Ishikawa (cell line): ENCODE measurements at regions not wholly inside any gene's neighbourhood (a gene's known extent, or its start where the extent isn't known, plus 50 kb on each side); places are given as distances from the start of the nearest gene placed in this dataset.

Source experiments
- CEBPB ChIP-seq: IDR thresholded peaks from 2 replicates; pipeline ENCODE4 v1.6.1; 2012
- CREB1 ChIP-seq: IDR thresholded peaks from 2 replicates; pipeline ENCODE4 v1.6.1; 2012; ENCODE audit warnings: low read depth
- EGR1 ChIP-seq: IDR thresholded peaks from 2 replicates; pipeline ENCODE4 v1.6.1; 2012
- EP300 ChIP-seq: IDR thresholded peaks from 2 replicates; pipeline ENCODE4 v1.6.1; 2012; ENCODE audit warnings: borderline replicate concordance
- FOXM1 ChIP-seq: IDR thresholded peaks from 2 replicates; pipeline ENCODE4 v1.6.1; 2012; ENCODE audit warnings: low read depth, borderline replicate concordance
- MAX ChIP-seq: IDR thresholded peaks from 2 replicates; pipeline ENCODE4 v1.6.1; 2012
- NFIC ChIP-seq: IDR thresholded peaks from 2 replicates; pipeline ENCODE4 v1.6.1; 2012
- RAD21 ChIP-seq: IDR thresholded peaks from 2 replicates; pipeline ENCODE4 v1.6.1; 2012; ENCODE audit warnings: low read depth
- TAF1 ChIP-seq: IDR thresholded peaks from 2 replicates; pipeline ENCODE4 v1.6.1; 2012; ENCODE audit warnings: low read depth, mild to moderate bottlenecking
- TCF12 ChIP-seq: IDR thresholded peaks from 2 replicates; pipeline ENCODE4 v1.6.1; 2012; ENCODE audit warnings: low read depth
- TEAD4 ChIP-seq: IDR thresholded peaks from 2 replicates; pipeline ENCODE4 v1.6.1; 2012
- YY1 ChIP-seq: IDR thresholded peaks from 2 replicates; pipeline ENCODE4 v1.6.1; 2012; ENCODE audit warnings: low read depth
- ZBTB7A ChIP-seq: IDR thresholded peaks from 2 replicates; pipeline ENCODE4 v1.6.1; 2012; ENCODE audit warnings: low read depth
- TF ChIP-seq, protein P1 (sequence below): IDR thresholded peaks from 2 replicates; pipeline ENCODE4 v1.6.1; 2012
- TF ChIP-seq, protein P2 (sequence below): IDR thresholded peaks from 2 replicates; pipeline ENCODE4 v1.6.1; 2012; ENCODE audit warnings: low read depth, mild to moderate bottlenecking

DNA sequence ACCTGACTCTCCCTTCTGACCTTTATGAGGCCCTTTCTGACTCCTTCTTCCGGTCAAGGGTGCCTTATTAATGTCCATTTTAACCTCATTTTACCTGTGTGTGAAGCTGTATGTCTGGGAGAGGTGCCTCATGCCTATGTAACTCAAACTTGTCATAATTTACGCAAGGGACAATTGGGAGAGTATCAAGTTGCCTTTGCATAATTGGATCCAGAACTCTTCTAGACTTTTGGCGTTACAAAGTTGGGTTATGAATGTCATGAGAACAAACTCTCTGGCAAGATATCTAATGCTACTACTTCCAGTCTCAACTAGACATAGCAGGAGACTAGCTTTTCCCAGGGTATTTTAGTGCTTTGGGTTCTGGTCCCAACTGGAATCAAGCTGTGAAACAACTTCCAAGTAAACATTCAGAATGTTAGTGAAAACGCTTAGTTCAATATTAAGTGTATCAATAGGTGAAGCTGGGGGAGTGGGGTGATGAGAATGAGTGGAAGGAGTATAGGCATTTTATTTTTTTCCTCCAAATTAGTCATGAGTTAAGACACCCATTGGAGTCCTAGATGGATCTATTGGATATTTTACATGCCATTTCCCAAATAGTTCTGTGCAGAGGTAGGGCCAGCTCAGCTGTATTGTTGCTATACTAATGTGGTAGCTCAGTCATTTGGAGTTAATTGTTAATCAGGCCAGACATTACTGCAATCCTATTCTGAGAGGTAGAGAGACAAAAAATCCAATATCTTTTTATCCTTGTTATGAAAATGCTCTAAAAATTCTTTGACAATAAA is 159.9 kb downstream of the TFAP2B start:
- TF ChIP-seq MAX (no peak), FOXM1 (no peak), TCF12 (no peak), ZBTB7A (no peak)

DNA sequence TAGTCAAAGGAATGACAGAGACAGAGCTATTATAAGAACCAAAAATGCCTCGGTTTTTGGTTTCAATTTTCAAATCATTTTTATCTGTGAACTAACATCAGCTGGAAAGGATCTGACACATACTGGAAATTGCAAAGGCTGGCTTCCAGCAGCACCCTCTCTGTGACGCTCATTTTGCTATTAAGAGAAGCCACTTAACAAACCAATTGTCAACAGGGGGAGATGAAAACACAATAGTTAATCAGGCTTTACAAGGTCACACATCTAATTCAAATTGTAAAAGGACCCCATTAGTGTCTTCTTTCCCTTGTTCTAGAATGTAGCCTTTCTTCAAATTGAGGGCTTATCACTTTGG is 160.5 kb downstream of the TFAP2B start:
- TF ChIP-seq EGR1 (no peak), CEBPB (no peak), ZBTB7A (no peak), YY1 (no peak), TAF1 (no peak), TCF12 (no peak), FOXM1 (no peak)
- TF ChIP-seq, protein P1, sequence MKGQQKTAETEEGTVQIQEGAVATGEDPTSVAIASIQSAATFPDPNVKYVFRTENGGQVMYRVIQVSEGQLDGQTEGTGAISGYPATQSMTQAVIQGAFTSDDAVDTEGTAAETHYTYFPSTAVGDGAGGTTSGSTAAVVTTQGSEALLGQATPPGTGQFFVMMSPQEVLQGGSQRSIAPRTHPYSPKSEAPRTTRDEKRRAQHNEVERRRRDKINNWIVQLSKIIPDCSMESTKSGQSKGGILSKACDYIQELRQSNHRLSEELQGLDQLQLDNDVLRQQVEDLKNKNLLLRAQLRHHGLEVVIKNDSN: no peak

DNA sequence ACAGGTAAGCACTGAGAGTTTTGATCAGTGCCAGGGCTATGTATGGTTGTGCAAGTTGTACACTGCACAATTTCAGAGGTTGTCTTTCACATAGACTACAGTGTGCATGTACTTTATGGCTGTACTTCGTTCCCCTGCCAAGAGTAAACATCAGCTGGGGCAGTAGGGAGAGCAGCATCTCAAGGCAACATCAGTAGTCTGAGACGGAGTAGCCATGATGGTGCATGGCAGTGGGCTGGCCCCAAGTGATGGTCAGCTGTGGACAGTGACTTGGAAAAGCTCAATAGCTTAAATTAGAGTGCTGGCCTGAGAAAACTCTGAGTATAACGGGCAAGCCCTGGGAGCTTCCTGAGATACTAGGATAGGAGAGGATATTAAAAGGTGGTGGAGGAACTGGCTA is 165.5 kb downstream of the TFAP2B start:
- no peak for TF ChIP-seq FOXM1
- no peak for TF ChIP-seq YY1
- TF ChIP-seq, protein P1: no peak
- no peak for TF ChIP-seq CEBPB
- no peak for TF ChIP-seq TCF12
- TF ChIP-seq EGR1: no peak
- no peak for TF ChIP-seq RAD21
- TF ChIP-seq EP300: no peak
- TF ChIP-seq, protein P2, sequence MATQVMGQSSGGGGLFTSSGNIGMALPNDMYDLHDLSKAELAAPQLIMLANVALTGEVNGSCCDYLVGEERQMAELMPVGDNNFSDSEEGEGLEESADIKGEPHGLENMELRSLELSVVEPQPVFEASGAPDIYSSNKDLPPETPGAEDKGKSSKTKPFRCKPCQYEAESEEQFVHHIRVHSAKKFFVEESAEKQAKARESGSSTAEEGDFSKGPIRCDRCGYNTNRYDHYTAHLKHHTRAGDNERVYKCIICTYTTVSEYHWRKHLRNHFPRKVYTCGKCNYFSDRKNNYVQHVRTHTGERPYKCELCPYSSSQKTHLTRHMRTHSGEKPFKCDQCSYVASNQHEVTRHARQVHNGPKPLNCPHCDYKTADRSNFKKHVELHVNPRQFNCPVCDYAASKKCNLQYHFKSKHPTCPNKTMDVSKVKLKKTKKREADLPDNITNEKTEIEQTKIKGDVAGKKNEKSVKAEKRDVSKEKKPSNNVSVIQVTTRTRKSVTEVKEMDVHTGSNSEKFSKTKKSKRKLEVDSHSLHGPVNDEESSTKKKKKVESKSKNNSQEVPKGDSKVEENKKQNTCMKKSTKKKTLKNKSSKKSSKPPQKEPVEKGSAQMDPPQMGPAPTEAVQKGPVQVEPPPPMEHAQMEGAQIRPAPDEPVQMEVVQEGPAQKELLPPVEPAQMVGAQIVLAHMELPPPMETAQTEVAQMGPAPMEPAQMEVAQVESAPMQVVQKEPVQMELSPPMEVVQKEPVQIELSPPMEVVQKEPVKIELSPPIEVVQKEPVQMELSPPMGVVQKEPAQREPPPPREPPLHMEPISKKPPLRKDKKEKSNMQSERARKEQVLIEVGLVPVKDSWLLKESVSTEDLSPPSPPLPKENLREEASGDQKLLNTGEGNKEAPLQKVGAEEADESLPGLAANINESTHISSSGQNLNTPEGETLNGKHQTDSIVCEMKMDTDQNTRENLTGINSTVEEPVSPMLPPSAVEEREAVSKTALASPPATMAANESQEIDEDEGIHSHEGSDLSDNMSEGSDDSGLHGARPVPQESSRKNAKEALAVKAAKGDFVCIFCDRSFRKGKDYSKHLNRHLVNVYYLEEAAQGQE: no peak
- no peak for TF ChIP-seq MAX
- TF ChIP-seq CREB1: no peak
- TF ChIP-seq ZBTB7A: no peak
- no peak for TF ChIP-seq NFIC
- no peak for TF ChIP-seq TAF1

DNA sequence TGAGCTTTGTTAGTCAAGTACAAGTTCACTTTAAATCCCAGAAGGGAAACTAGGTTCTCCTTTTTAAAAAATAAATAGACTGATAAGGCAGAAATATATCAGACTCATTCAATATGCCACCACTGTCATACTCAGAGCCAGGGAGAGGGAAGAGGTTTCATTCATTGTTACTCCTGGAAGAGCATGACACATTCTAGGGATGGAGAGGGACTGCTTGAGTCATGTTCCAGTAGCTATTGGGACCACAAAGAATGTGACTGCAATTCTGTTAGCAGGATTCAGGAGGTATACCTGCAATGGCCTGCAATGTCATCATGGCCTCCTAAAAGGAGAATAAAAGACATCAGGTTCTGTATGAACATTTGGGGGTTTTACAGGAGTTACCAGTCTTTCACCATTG is 167.6 kb downstream of the TFAP2B start:
- TF ChIP-seq, protein P1: no peak
- TF ChIP-seq FOXM1: no peak

- TF ChIP-seq CREB1 (no peak), MAX (no peak), TCF12 (no peak), TAF1 (no peak), YY1 (no peak), EGR1 (no peak), NFIC (no peak), EP300 (no peak), TEAD4 (no peak)
- TF ChIP-seq, protein P1: no peak
- TF ChIP-seq, protein P2: no peak
These were observed 170.5 kb downstream of the TFAP2B start for GRCh38 chr6:50989123-50989522.
